Transverse colon (tissue), 4 donors: ENCODE measurements at regions not wholly inside any gene's neighbourhood (a gene's known extent, or its start where the extent isn't known, plus 50 kb on each side); places are given as distances from the start of the nearest gene placed in this dataset.

Experiments used
- DNase-seq: peaks from one replicate; pipeline ENCODE4 v3.0.0-alpha.2; 2019
- H3K27ac ChIP-seq, 4 donors: fragments of 200-600 bp; sonication (generic); 2 replicates each; pipeline ENCODE4 v1.5.1; 2016 to 2018; ENCODE audit warnings: inconsistent platforms in 4 of 4
- H3K27me3 ChIP-seq: fragments of 200-600 bp; sonication (generic); 2 replicates; pipeline ENCODE4 v1.5.1; 2017; ENCODE audit warnings: inconsistent platforms
- H3K36me3 ChIP-seq, 4 donors: fragments of 200-600 bp; sonication (generic); 2 replicates each; pipeline ENCODE4 v1.5.1; 2017 to 2019; ENCODE audit warnings: inconsistent platforms in 4 of 4
- H3K4me1 ChIP-seq, 4 donors: fragments of 200-600 bp; sonication (generic); 2 replicates each; pipeline ENCODE4 v1.5.1; 2017 to 2020; ENCODE audit warnings: inconsistent platforms in 4 of 4
- H3K4me3 ChIP-seq, 4 donors: fragments of 200-600 bp; sonication (generic); 1 replicate in 1 of 4; 2 replicates in 3 of 4; pipeline versions ENCODE4 v1.5.1 to v1.6.1; 2017 to 2019; ENCODE audit warnings: inconsistent platforms in 4 of 4
- H3K9me3 ChIP-seq, 2 donors: fragments of 200-600 bp; sonication (generic); 2 replicates each; pipeline ENCODE4 v1.5.1; 2017 to 2019; ENCODE audit warnings: inconsistent platforms in 2 of 2
- CTCF ChIP-seq, 5 experiments: fragments of 200-600 bp in 3 of 5; fragments of 450-650 bp in 2 of 5; sonication (generic) in 3 of 5; IDR thresholded peaks; 1 replicate in 2 of 5; 2 replicates in 3 of 5; pipeline ENCODE4 v1.5.1; 2016 to 2017; ENCODE audit warnings: antibody characterized with exemption in 5 of 5, inconsistent platforms in 3 of 5, mild to moderate bottlenecking in 2 of 5, moderate library complexity in 1 of 5
- EP300 ChIP-seq: sonication (generic); formaldehyde crosslinking; IDR thresholded peaks from one replicate; pipeline ENCODE4 v1.6.1; 2017; ENCODE audit warnings: antibody characterized with exemption, low read depth
- POLR2A ChIP-seq: fragments of 450-650 bp; IDR thresholded peaks from one replicate; pipeline ENCODE4 v1.6.1; 2016; ENCODE audit warnings: antibody characterized with exemption, mild to moderate bottlenecking, moderate library complexity
- POLR2AphosphoS5 ChIP-seq, 3 donors: sonication (generic); formaldehyde crosslinking; IDR thresholded peaks; one replicate each; pipeline ENCODE4 v1.6.1; 2016; ENCODE audit warnings: antibody characterized with exemption in 3 of 3
- WGBS, 2 donors: methylation state at CpG; one replicate each; pipeline ENCODE4 v1.1.5; 2018; ENCODE audit warnings: low coverage in 1 of 2; 5-methylcytosine and 5-hydroxymethylcytosine counted together
- in situ Hi-C, 4 donors: fragments of 200-750 bp; cut with MboI; loops; one replicate each; pipeline versions ENCODE4 v1.15.0 to v1.15.1; 2017; ENCODE audit warnings: low sequenced_read_pairs in 3 of 4, low pct_ligation_motif_present in 1 of 4, low pct_unique_long_range_greater_than_20kb in 1 of 4
- intact Hi-C: fragments of 100-400 bp; cut with DNase I; formaldehyde crosslinking; loops from one replicate; pipeline ENCODE4 v1.15.1; 2023; ENCODE audit warnings: low total_unique reads
- small RNA-seq, 4 donors: library from RNA; depleted of rRNA; stranded (forward); fragments of <200 nt; gene quantifications; one replicate each; pipeline ENCODE3, GENCODE V24; 2016

GRCh38 chr16:47778106-47778801 lies 317.1 kb downstream of the PHKB start:
- in situ Hi-C loops (no loop called here), intact Hi-C loops (no loop called here)
- Histone ChIP-seq H3K27ac (no peak overlapping the region), H3K36me3 (no peaks in the 10 kb centered on the region), H3K27me3 (no peaks in the 10 kb centered on the region), H3K4me1 (peaks cover 0 to 6% (median 1%) of the 10 kb centered on the region in 4 donors), H3K9me3 (no peaks in the 10 kb centered on the region), H3K4me3 (no peak overlapping the region)
- 85 to 91% methylated on average over 3 to 6 of the region's 6 CpGs for WGBS, 2 donors
- no peak for DNase-seq
- TF ChIP-seq EP300, result no peak
- no peak for TF ChIP-seq CTCF (IDR thresholded peaks at IDR 0.05)
- no peak for TF ChIP-seq POLR2A
- TF ChIP-seq POLR2AphosphoS5 (IDR thresholded peaks at IDR 0.05), result no peak

- in situ Hi-C loops, result no loop called here
Measured at GRCh38 chr16:47777220-47777619, 316.1 kb downstream of the PHKB start.

GRCh38 chr16:47774661-47775060 lies 313.5 kb downstream of the PHKB start:
- Histone ChIP-seq H3K27ac (no peak overlapping the region), H3K4me1 (peaks cover 0 to 4% (median 1%) of the 10 kb centered on the region in 4 donors), H3K4me3 (no peak overlapping the region), H3K36me3 (no peaks in the 10 kb centered on the region), H3K27me3 (no peaks in the 10 kb centered on the region), H3K9me3 (no peaks in the 10 kb centered on the region)
- TF ChIP-seq POLR2A (no peak), CTCF (IDR thresholded peaks at IDR 0.05) (peak in 3 of 5 experiments; percentile 18 to 39 (median 22)), POLR2AphosphoS5 (IDR thresholded peaks at IDR 0.05) (no peak)
- in situ Hi-C loops (no loop called here), intact Hi-C loops (no loop called here)
- 29 to 40% methylated on average over 1 of the region's 1 CpG for WGBS, 2 donors
- DNase-seq, result peak; percentile 45

More at GRCh38 chr16:47777220-47777619, 316.1 kb downstream of the PHKB start:
- Histone ChIP-seq H3K27me3 (no peaks in the 10 kb centered on the region), H3K27ac (no peak overlapping the region), H3K36me3 (no peaks in the 10 kb centered on the region), H3K9me3 (no peaks in the 10 kb centered on the region), H3K4me3 (no peak overlapping the region), H3K4me1 (peaks cover 0 to 6% (median 1%) of the 10 kb centered on the region in 4 donors)
- intact Hi-C loops, result no loop called here
- no peak for DNase-seq
- no peak for TF ChIP-seq POLR2A
- TF ChIP-seq CTCF (IDR thresholded peaks at IDR 0.05), result no peak
- no peak for TF ChIP-seq POLR2AphosphoS5 (IDR thresholded peaks at IDR 0.05)
- TF ChIP-seq EP300, result no peak

GRCh38 chr16:47753659-47754058 lies 292.5 kb downstream of the PHKB start:
- H3K9me3 ChIP-seq, result no peaks in the 10 kb centered on the region
- intact Hi-C loops (no loop called here), in situ Hi-C loops (no loop called here)
- no peak overlapping the region for H3K4me3 ChIP-seq
- WGBS, 2 donors, result 19% methylated on average over 1 of the region's 1 CpG; no CpG with 5 or more reads in 1 of the 2 donors
- no peak overlapping the region for H3K27ac ChIP-seq
- no peaks in the 10 kb centered on the region for H3K27me3 ChIP-seq
- no peak for TF ChIP-seq EP300
- TF ChIP-seq POLR2AphosphoS5 (IDR thresholded peaks at IDR 0.05), result no peak
- no peak for TF ChIP-seq CTCF (IDR thresholded peaks at IDR 0.05)
- TF ChIP-seq POLR2A, result no peak
- DNase-seq, result no peak
- no peaks in the 10 kb centered on the region for H3K36me3 ChIP-seq
- no peaks in the 10 kb centered on the region for H3K4me1 ChIP-seq

Small RNAs in the stretch of these regions (small RNA-seq; reads per million reads assigned to genes)
- 0 reads per million in 4 donors for gene AC141846.1
